OCI-LY3 (cell line): ENCODE measurements at regions not wholly inside any gene's neighbourhood (a gene's known extent, or its start where the extent isn't known, plus 50 kb on each side); places are given as distances from the start of the nearest gene placed in this dataset.
"Not testable (repeated sequence)": the region's sequence is repeated elsewhere in the genome, so short reads cannot be mapped to it uniquely, and the experiment has no call there.

Experiments
- H2AFZ ChIP-seq: fragments of 200-600, 300-600 bp; shearing (Covaris generic); 2 replicates; pipeline ENCODE4 v1.6.0; 2014; ENCODE audit warnings: antibody characterized with exemption, low read depth, low read length
- H3K27ac ChIP-seq: fragments of 200-600, 300-600 bp; sonication (generic); 2 replicates; pipeline ENCODE4 v1.5.1; 2014; ENCODE audit warnings: mild to moderate bottlenecking, low read length, moderate library complexity, mixed read lengths
- H3K27me3 ChIP-seq: fragments of 200-600, 300-600 bp; sonication (generic); 2 replicates; pipeline ENCODE4 v1.6.1; 2014; ENCODE audit warnings: low read depth, low read length, mixed read lengths
- H3K36me3 ChIP-seq: fragments of 200-600, 300-600 bp; sonication (generic); replicated peaks from 2 replicates; pipeline ENCODE3; 2014; ENCODE audit warnings: low read depth, low read length, mixed read lengths
- H3K4me1 ChIP-seq: fragments of 300-600, 200-600 bp; sonication (generic); 2 replicates; pipeline ENCODE4 v1.6.1; 2014; ENCODE audit warnings: low read length, mixed read lengths
- H3K4me2 ChIP-seq: fragments of 200-600, 300-600 bp; sonication (generic); 2 replicates; pipeline ENCODE4 v1.6.1; 2014; ENCODE audit warnings: low read length, mixed read lengths
- H3K4me3 ChIP-seq: fragments of 300-600, 200-600 bp; sonication (generic); 2 replicates; pipeline ENCODE4 v1.5.1; 2014; ENCODE audit warnings: antibody characterized with exemption, mild to moderate bottlenecking, low read length, moderate library complexity
- H3K79me2 ChIP-seq: fragments of 300-600, 200-600 bp; shearing (Covaris generic); 2 replicates; pipeline ENCODE4 v1.6.1; 2014; ENCODE audit warnings: mild to moderate bottlenecking, low read length, mixed read lengths
- H3K9ac ChIP-seq: fragments of 300-600, 200-600 bp; shearing (Covaris generic); 2 replicates; pipeline ENCODE4 v1.6.0; 2014; ENCODE audit warnings: mild to moderate bottlenecking, low read length, moderate library complexity
- H3K9me3 ChIP-seq: fragments of 200-600, 300-600 bp; shearing (Covaris generic); 2 replicates; pipeline ENCODE4 v1.6.1; 2014; ENCODE audit warnings: low read length, mixed read lengths; ENCODE audit not compliant: insufficient read depth
- H4K20me1 ChIP-seq: fragments of 200-600, 300-600 bp; sonication (generic); 2 replicates; pipeline ENCODE4 v1.6.1; 2016; ENCODE audit warnings: low read length, mixed read lengths; ENCODE audit not compliant: insufficient read depth
- CTCF ChIP-seq: fragments of 200-600, 300-600 bp; sonication (generic); IDR thresholded peaks from 2 replicates; pipeline ENCODE4 v1.5.1; 2014; ENCODE audit warnings: antibody characterized with exemption, low read length, low read depth
- EZH2phosphoT487 ChIP-seq: fragments of 200-600 bp; shearing (Covaris generic); IDR thresholded peaks from 2 replicates; pipeline ENCODE4 v1.6.1; 2018; ENCODE audit warnings: antibody characterized with exemption, mixed run types, low read depth

- Histone ChIP-seq H4K20me1 (no peaks in the 10 kb centered on the region), H3K36me3 (no peaks in the 10 kb centered on the region), H2AFZ (no peak overlapping the region), H3K27ac (no peak overlapping the region), H3K79me2 (no peaks in the 10 kb centered on the region), H3K9ac (no peak overlapping the region), H3K27me3 (no peaks in the 10 kb centered on the region), H3K9me3 (no peaks in the 10 kb centered on the region), H3K4me2 (no peak overlapping the region), H3K4me1 (no peaks in the 10 kb centered on the region), H3K4me3 (no peak overlapping the region)
- TF ChIP-seq CTCF (no peak), EZH2phosphoT487 (no peak)
These were observed 304.3 kb downstream of the LTN1 start for GRCh38 chr21:28688381-28688780.

- H3K9ac ChIP-seq, result no peak overlapping the region
- TF ChIP-seq CTCF (no peak), EZH2phosphoT487 (no peak)
- no peak overlapping the region for H2AFZ ChIP-seq
- no peaks in the 10 kb centered on the region for H3K27me3 ChIP-seq
- no peak overlapping the region for H3K4me3 ChIP-seq
- H3K27ac ChIP-seq, result no peak overlapping the region
- no peaks in the 10 kb centered on the region for H3K79me2 ChIP-seq
- no peaks in the 10 kb centered on the region for H4K20me1 ChIP-seq
- no peaks in the 10 kb centered on the region for H3K9me3 ChIP-seq
- H3K4me1 ChIP-seq, result no peaks in the 10 kb centered on the region
- no peaks in the 10 kb centered on the region for H3K36me3 ChIP-seq
- H3K4me2 ChIP-seq, result no peak overlapping the region
These were observed 305.1 kb downstream of the LTN1 start for GRCh38 chr21:28687586-28687985.

- H3K79me2 ChIP-seq, result no peaks in the 10 kb centered on the region
- H2AFZ ChIP-seq, result no peak overlapping the region
- H3K9ac ChIP-seq, result no peak overlapping the region
- no peak overlapping the region for H3K4me3 ChIP-seq
- H3K27me3 ChIP-seq, result no peaks in the 10 kb centered on the region
- no peak for TF ChIP-seq CTCF
- no peak for TF ChIP-seq EZH2phosphoT487
- H3K27ac ChIP-seq, result no peak overlapping the region
- no peaks in the 10 kb centered on the region for H3K9me3 ChIP-seq
- H3K4me2 ChIP-seq, result no peak overlapping the region
- no peaks in the 10 kb centered on the region for H3K4me1 ChIP-seq
- no peaks in the 10 kb centered on the region for H3K36me3 ChIP-seq
- no peaks in the 10 kb centered on the region for H4K20me1 ChIP-seq
These were observed 308.5 kb downstream of the LTN1 start for GRCh38 chr21:28683982-28684752.

- H3K27ac ChIP-seq, H3K4me3 ChIP-seq, H4K20me1 ChIP-seq, H3K4me1 ChIP-seq, H2AFZ ChIP-seq, H3K79me2 ChIP-seq, H3K36me3 ChIP-seq, H3K9me3 ChIP-seq, H3K9ac ChIP-seq, H3K27me3 ChIP-seq, H3K4me2 ChIP-seq: not testable (repeated sequence)
These were observed 309.8 kb downstream of the LTN1 start for GRCh38 chr21:28682884-28683283.

GRCh38 chr21:28677096-28677495 is 315.6 kb downstream of the LTN1 start:
- H3K4me1 ChIP-seq, H3K27ac ChIP-seq, H3K79me2 ChIP-seq, H3K36me3 ChIP-seq, H3K9ac ChIP-seq, H3K27me3 ChIP-seq, H2AFZ ChIP-seq, H3K4me2 ChIP-seq, H3K4me3 ChIP-seq, H3K9me3 ChIP-seq, H4K20me1 ChIP-seq: not testable (repeated sequence)
